GM18520 (cell line): ENCODE measurements at regions not wholly inside any gene's neighbourhood (a gene's known extent, or its start where the extent isn't known, plus 50 kb on each side); places are given as distances from the start of the nearest gene placed in this dataset.
"Not testable (repeated sequence)": the region's sequence is repeated elsewhere in the genome, so short reads cannot be mapped to it uniquely, and the experiment has no call there.

ENCODE experiments used
- ATAC-seq: cut with Tn5 transposase; IDR thresholded peaks from one replicate; pipeline ENCODE4 v1.9.1; 2021; ENCODE audit not compliant: unreplicated experiment

- no peak for ATAC-seq
These were observed 230.3 kb upstream of the PCDH18 start for GRCh38 chr4:137762591-137762990.

GRCh38 chr4:137754652-137755471 is 222.6 kb upstream of the PCDH18 start:
- ATAC-seq, result no peak

- ATAC-seq, result no peak
These were observed 217.2 kb upstream of the PCDH18 start for GRCh38 chr4:137749466-137749865.

GRCh38 chr4:137748616-137749015 is 216.3 kb upstream of the PCDH18 start:
- no peak for ATAC-seq

- ATAC-seq, result no peak
These were observed 207.8 kb upstream of the PCDH18 start for GRCh38 chr4:137740141-137740540.

GRCh38 chr4:137739391-137739790 is 207.1 kb upstream of the PCDH18 start:
- no peak for ATAC-seq

GRCh38 chr4:137738375-137738990 is 206.2 kb upstream of the PCDH18 start:
- ATAC-seq, result no peak

GRCh38 chr4:137735561-137736104 is 203.3 kb upstream of the PCDH18 start:
- no peak for ATAC-seq

GRCh38 chr4:137733174-137734141 is 201.2 kb upstream of the PCDH18 start:
- ATAC-seq, result not testable (repeated sequence)

GRCh38 chr4:137722910-137723309 is 190.6 kb upstream of the PCDH18 start:
- no peak for ATAC-seq

- ATAC-seq, result no peak
These were observed 179.2 kb upstream of the PCDH18 start for GRCh38 chr4:137711502-137711901.

- ATAC-seq, result no peak
These were observed 175.3 kb upstream of the PCDH18 start for GRCh38 chr4:137707626-137708025.

- ATAC-seq, result no peak
These were observed 174.9 kb upstream of the PCDH18 start for GRCh38 chr4:137707102-137707620.

GRCh38 chr4:137705171-137705783 is 173.0 kb upstream of the PCDH18 start:
- ATAC-seq, result no peak

- ATAC-seq, result no peak
These were observed 170.9 kb upstream of the PCDH18 start for GRCh38 chr4:137703195-137703594.

- no peak for ATAC-seq
These were observed 170.2 kb upstream of the PCDH18 start for GRCh38 chr4:137702512-137702911.

- no peak for ATAC-seq
These were observed 169.1 kb upstream of the PCDH18 start for GRCh38 chr4:137701401-137701800.

GRCh38 chr4:137700751-137701150 is 168.5 kb upstream of the PCDH18 start:
- no peak for ATAC-seq

- ATAC-seq, result no peak
These were observed 167.8 kb upstream of the PCDH18 start for GRCh38 chr4:137700072-137700471.

- ATAC-seq, result no peak
These were observed 161.8 kb upstream of the PCDH18 start for GRCh38 chr4:137694138-137694537.
